Peyer's patch (tissue), 4 donors: ENCODE measurements at regions not wholly inside any gene's neighbourhood (a gene's known extent, or its start where the extent isn't known, plus 50 kb on each side); places are given as distances from the start of the nearest gene placed in this dataset.

Experiments
- DNase-seq, 3 donors: peaks; one replicate each; pipeline ENCODE4 v3.0.0-alpha.2; 2017 to 2019
- H3K27ac ChIP-seq, 4 donors: fragments of 200-600 bp; sonication (generic); one replicate each; pipeline ENCODE4 v1.5.1; 2016 to 2019
- H3K27me3 ChIP-seq, 2 donors: fragments of 200-600 bp; sonication (generic); one replicate each; pipeline ENCODE4 v1.5.1; 2019
- H3K36me3 ChIP-seq, 3 donors: fragments of 200-600 bp; sonication (generic); one replicate each; pipeline ENCODE4 v1.5.1; 2016 to 2019
- H3K4me1 ChIP-seq, 4 donors: fragments of 200-600 bp; sonication (generic); one replicate each; pipeline ENCODE4 v1.5.1; 2016 to 2019
- H3K4me3 ChIP-seq, 4 donors: fragments of 200-600 bp; sonication (generic); 1 replicate in 3 of 4; 2 replicates in 1 of 4; pipeline ENCODE4 v1.5.1; 2016 to 2019; ENCODE audit warnings: mild to moderate bottlenecking in 1 of 4
- H3K9me3 ChIP-seq, 4 donors: fragments of 200-600 bp; sonication (generic); one replicate each; pipeline ENCODE4 v1.5.1; 2016 to 2019; ENCODE audit warnings: mild to moderate bottlenecking in 1 of 4
- POLR2A ChIP-seq, 2 donors: fragments of 450-650 bp; IDR thresholded peaks; one replicate each; pipeline ENCODE4 v1.5.1; 2017; ENCODE audit warnings: antibody characterized with exemption in 2 of 2, mild to moderate bottlenecking in 2 of 2, moderate library complexity in 2 of 2
- TF ChIP-seq, protein P1 (sequence below), 6 experiments: fragments of 450-650 bp in 4 of 6; fragments of 200-600 bp in 2 of 6; sonication (generic) in 1 of 6; IDR thresholded peaks; one replicate each; pipeline ENCODE4 v1.5.1; 2017 to 2019; ENCODE audit warnings: antibody characterized with exemption in 6 of 6, mild to moderate bottlenecking in 3 of 6, moderate library complexity in 1 of 6

DNA sequence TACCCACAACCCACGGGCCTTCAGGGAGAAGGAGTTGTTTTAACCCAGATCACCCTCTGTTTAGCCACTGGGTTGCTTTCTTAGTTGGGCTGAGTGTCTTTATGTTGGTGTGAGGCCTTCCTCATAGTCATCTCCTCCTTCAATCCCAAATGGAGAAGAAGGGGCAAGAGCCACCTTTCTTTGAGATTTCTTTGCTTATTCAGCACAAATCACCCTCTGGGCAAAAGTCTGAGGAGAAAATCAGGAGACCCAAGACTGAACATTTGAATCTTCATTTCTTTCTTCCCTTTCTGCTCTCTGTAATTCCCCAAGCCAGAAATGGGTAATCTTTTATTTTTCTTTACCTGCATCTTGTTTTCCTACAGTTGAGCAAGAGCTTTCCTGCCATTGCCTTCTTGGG lies 329.0 kb downstream of the TLE4 start:
- DNase-seq = no peak
- no peaks in the 10 kb centered on the region for H3K36me3 ChIP-seq
- no peak overlapping the region for H3K4me3 ChIP-seq
- no peaks in the 10 kb centered on the region for H3K9me3 ChIP-seq
- H3K4me1 ChIP-seq = no peaks in the 10 kb centered on the region
- no peaks in the 10 kb centered on the region for H3K27me3 ChIP-seq
- no peak for TF ChIP-seq POLR2A (IDR thresholded peaks at IDR 0.05)
- TF ChIP-seq, protein P1, sequence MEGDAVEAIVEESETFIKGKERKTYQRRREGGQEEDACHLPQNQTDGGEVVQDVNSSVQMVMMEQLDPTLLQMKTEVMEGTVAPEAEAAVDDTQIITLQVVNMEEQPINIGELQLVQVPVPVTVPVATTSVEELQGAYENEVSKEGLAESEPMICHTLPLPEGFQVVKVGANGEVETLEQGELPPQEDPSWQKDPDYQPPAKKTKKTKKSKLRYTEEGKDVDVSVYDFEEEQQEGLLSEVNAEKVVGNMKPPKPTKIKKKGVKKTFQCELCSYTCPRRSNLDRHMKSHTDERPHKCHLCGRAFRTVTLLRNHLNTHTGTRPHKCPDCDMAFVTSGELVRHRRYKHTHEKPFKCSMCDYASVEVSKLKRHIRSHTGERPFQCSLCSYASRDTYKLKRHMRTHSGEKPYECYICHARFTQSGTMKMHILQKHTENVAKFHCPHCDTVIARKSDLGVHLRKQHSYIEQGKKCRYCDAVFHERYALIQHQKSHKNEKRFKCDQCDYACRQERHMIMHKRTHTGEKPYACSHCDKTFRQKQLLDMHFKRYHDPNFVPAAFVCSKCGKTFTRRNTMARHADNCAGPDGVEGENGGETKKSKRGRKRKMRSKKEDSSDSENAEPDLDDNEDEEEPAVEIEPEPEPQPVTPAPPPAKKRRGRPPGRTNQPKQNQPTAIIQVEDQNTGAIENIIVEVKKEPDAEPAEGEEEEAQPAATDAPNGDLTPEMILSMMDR (IDR thresholded peaks at IDR 0.05) = no peak
- H3K27ac ChIP-seq = no peak overlapping the region

DNA sequence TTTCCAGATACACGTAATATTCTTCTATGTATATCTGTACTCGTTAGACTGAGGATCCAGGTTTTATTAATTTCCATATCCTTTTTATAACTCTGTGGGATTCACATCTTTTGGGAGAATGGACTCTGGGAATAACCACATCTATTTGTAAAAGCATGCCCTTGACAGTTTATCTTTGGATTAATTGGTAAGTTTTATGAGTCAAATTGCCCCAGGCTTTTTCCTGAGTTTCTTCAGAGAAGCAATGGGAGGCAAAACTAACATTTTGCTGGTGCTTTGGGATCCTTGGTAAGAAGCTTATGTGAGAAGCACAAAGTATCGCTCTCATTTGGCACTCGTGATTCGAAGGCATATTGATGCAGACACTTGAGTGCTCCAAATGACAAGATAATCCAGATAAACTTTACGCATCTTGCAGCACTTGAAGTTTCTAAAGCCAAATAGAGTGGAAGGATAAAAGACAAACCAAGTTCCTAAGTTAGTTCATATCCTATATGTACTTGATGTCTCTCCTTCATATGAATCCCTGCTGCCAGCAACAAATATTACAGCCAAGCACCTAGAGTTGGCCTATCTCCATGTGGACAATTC lies 324.7 kb downstream of the TLE4 start:
- Histone ChIP-seq H3K27ac (no peak overlapping the region), H3K4me1 (no peaks in the 10 kb centered on the region), H3K9me3 (no peaks in the 10 kb centered on the region), H3K36me3 (no peaks in the 10 kb centered on the region), H3K27me3 (no peaks in the 10 kb centered on the region), H3K4me3 (no peak overlapping the region)
- DNase-seq = no peak
- no peak for TF ChIP-seq POLR2A (IDR thresholded peaks at IDR 0.05)
- TF ChIP-seq, protein P1 (IDR thresholded peaks at IDR 0.05) = no peak

DNA sequence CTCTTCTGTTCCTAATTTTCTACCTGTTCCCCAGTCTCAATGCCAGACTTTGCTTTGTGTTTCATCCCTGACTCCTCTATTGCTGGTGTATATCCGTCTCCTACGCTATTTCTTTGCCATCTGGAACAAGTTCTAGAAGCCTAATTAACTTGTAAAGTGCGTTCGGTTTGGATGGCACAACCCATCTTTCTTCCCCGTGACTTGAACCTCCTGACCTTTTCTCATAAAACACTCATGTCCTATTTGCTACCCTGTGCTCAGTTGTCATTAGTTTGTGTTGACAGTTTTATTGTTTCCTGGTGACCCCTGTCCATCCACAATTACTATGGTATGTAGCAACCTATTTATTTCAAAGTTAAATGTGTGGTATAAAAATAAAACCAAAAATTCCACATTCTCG lies 323.5 kb downstream of the TLE4 start:
- no peak overlapping the region for H3K27ac ChIP-seq

DNA sequence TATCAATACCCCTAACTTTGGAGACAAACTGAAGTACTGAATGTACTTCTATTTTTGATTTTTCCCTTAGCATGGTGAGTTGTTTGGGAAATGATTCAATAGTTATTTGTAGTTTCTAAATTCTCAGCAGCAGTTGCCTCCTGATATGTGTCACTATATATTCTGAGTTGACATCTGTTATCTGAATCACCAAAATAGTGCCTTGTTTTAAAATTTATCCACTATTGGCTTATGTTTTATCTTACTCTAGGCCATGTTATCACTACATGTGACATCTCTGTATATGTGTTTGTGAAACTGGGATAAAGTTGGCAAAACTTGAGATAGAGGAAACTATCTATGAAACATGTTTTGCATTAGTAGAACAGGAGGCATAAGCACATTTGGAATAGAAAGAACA lies 317.6 kb downstream of the TLE4 start:
- no peaks in the 10 kb centered on the region for H3K4me1 ChIP-seq
- no peak overlapping the region for H3K4me3 ChIP-seq
- H3K27me3 ChIP-seq = no peaks in the 10 kb centered on the region
- no peak for DNase-seq
- H3K27ac ChIP-seq = no peak overlapping the region
- H3K9me3 ChIP-seq = no peaks in the 10 kb centered on the region
- H3K36me3 ChIP-seq = no peaks in the 10 kb centered on the region
- TF ChIP-seq, protein P1 (IDR thresholded peaks at IDR 0.05) = no peak

More for the DNA sequence above, 323.5 kb downstream of the TLE4 start:
- Histone ChIP-seq H3K4me1 (no peaks in the 10 kb centered on the region), H3K36me3 (no peaks in the 10 kb centered on the region), H3K27me3 (no peaks in the 10 kb centered on the region), H3K9me3 (no peaks in the 10 kb centered on the region), H3K4me3 (no peak overlapping the region)
- DNase-seq = no peak
- TF ChIP-seq, protein P1 (IDR thresholded peaks at IDR 0.05) = no peak
- no peak for TF ChIP-seq POLR2A (IDR thresholded peaks at IDR 0.05)

DNA sequence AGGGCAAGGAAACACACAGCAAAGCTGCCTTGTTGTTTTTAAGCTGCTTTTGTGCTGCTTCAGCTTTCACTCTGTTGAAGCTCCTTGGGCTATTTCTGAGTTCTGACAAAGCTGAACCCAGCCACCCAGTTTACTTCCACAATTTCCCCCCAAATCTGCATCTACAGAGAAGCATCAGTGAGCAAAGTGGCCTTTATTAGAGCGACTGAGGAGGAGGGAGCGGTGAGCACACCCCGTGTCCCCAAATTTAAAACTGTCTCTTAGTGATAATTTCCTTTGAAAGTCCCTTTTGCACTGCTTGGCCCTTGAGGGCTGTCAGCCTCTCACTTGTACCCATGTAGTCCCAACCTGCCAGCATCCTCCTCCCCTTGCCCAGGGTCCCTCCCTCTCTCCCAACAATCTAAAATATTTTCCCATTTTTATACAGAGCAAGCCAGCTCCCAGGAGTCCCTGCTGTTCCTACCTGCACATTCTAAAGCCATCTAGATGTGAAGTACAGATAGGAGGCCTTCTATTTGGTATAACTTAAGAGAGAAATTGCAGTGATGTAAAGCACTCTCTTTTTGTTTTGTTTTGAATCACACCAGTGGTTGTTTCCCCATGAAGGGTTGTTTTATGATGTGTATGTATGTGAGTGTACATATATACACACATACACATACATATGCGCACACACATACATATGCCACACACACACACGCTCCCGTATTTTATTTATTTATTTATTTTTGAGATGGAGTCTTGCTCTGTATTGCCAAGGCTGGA lies 313.5 kb downstream of the TLE4 start:
- no peaks in the 10 kb centered on the region for H3K36me3 ChIP-seq
- H3K27me3 ChIP-seq = no peaks in the 10 kb centered on the region
- no peaks in the 10 kb centered on the region for H3K4me1 ChIP-seq
- no peaks in the 10 kb centered on the region for H3K9me3 ChIP-seq
- H3K27ac ChIP-seq = no peak overlapping the region
- no peak for DNase-seq
- no peak overlapping the region for H3K4me3 ChIP-seq
- TF ChIP-seq POLR2A (IDR thresholded peaks at IDR 0.05) = no peak
- TF ChIP-seq, protein P1 (IDR thresholded peaks at IDR 0.05) = no peak
